ENCODE measurements at regions not wholly inside any gene's neighbourhood (a gene's known extent, or its start where the extent isn't known, plus 50 kb on each side); places are given as distances from the start of the nearest gene placed in this dataset.
A peak's percentile ranks its signal among the peaks of the same experiment; 100 is the strongest.

DNA sequence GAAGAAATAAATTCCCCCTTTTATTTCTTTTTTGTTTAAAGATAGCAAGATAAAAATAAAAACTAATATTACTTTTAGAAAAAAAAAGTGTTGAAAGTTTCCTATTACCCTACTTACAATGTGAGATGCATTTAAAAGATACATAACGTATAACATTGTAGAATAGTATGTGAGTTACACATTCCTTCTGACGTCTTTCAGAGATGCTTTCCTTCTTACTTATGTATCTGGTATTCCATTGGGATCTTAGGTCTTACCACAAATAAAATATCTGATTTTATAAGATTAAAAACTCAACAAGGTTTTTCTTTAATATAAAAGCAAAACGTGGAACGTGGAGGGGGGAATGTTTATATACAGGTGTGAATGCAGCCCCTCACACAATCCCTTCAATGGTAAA is 147.2 kb upstream of the ETS2 start:
- DNase-seq = no peak
- TF ChIP-seq POLR2A (IDR thresholded peaks at IDR 0.05; ENCODE audit: low read length) (no peak), GATA1 (IDR thresholded peaks at IDR 0.05; ENCODE audit: low read depth, low read length) (no peak)

DNA sequence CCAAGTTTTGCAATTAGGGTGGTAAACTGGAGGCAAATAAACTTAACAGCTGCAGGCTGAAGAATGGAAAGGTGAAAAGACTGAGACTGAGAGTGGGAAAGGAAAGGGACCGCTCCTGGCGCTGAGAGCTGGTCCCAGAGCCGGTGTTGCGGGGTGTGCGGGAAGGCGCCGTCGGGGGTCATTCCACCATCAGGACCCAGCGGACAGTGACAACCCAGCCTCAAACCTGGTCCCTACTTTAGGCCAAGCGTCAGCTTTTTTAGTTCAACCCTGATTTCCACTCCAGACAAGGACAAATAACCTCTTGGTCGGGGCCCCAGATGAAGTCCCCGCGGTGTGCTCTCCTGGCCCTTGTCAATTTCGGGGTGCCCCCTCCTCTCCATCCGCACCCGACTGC is 145.8 kb upstream of the ETS2 start:
- no peak for DNase-seq
- TF ChIP-seq POLR2A (IDR thresholded peaks at IDR 0.05; ENCODE audit: low read length) (no peak), GATA1 (IDR thresholded peaks at IDR 0.05; ENCODE audit: low read depth, low read length) (no peak)

- no peak for TF ChIP-seq POLR2A (IDR thresholded peaks at IDR 0.05; ENCODE audit: low read length)
- no peak for TF ChIP-seq GATA1 (IDR thresholded peaks at IDR 0.05; ENCODE audit: low read depth, low read length)
- peak in 1 of 2 experiments; percentile 10 for DNase-seq
Measured at GRCh38 chr21:38660333-38661196, 145.2 kb upstream of the ETS2 start.

GRCh38 chr21:38661197-38661871 is 144.4 kb upstream of the ETS2 start:
- no peak for TF ChIP-seq GATA1 (IDR thresholded peaks at IDR 0.05; ENCODE audit: low read depth, low read length)
- DNase-seq = peak in 1 of 2 experiments; percentile 6

DNA sequence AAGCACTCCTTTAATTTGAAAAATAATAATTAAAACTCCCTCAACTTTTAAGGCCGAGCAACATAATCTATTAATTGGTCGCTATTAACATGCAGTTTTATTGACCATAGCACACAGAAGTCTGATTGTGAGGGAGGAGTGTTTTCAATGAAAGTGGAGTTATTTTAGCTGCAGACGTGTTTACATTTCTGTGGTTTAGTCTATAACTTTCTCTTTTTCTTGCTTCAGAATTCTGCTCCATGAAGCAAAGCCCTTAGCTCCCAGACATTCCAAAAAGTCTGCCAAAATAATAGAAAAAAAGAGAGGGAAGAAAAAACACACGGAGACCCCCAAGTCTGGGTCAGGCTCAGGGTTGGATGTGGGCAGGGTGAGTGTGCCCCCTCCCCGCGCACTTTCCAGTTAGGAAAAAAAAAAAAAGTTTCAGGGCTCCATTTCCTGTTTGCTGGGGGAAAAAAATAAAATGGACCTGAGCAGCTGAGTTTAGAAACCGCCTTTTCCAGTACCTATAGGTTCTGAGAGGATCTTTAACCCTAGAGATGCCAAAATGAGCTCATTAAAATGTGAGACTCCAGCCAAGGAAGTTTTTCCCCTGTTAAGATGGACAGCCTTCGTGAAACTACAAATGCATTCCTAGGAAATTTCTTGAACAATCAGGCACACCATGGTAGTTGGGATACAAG is 143.7 kb upstream of the ETS2 start:
- DNase-seq = no peak
- no peak for TF ChIP-seq GATA1 (IDR thresholded peaks at IDR 0.05; ENCODE audit: low read depth, low read length)
- no peak for TF ChIP-seq POLR2A (IDR thresholded peaks at IDR 0.05; ENCODE audit: low read length)

- TF ChIP-seq GATA1 (IDR thresholded peaks at IDR 0.05; ENCODE audit: low read depth, low read length) (no peak), POLR2A (IDR thresholded peaks at IDR 0.05; ENCODE audit: low read length) (no peak)
- no peak for DNase-seq
Measured at GRCh38 chr21:38663282-38663681, 142.4 kb upstream of the ETS2 start.

DNA sequence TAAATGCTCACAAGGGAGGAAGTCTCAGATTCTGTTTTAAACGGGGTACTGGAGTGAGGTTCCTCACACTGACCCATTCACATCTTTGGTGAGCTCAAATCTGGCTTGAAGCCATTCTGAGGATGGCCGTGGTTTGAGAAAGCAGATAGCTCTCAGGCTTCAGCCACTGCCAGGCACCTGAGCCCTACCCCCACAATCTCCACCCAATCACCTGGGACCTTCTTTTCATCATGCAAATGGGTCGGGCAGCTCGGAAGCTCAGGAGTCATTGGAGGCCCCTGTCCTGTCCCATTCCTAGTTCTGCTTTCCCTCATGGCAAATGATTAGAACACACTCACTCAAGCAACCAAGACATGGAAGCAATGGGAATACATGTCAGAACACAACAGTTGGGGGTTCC is 141.4 kb upstream of the ETS2 start:
- TF ChIP-seq GATA1 (IDR thresholded peaks at IDR 0.05; ENCODE audit: low read depth, low read length) (no peak), POLR2A (IDR thresholded peaks at IDR 0.05; ENCODE audit: low read length) (no peak)
- DNase-seq = no peak

GRCh38 chr21:38664841-38665240 is 140.9 kb upstream of the ETS2 start:
- no peak for DNase-seq

DNA sequence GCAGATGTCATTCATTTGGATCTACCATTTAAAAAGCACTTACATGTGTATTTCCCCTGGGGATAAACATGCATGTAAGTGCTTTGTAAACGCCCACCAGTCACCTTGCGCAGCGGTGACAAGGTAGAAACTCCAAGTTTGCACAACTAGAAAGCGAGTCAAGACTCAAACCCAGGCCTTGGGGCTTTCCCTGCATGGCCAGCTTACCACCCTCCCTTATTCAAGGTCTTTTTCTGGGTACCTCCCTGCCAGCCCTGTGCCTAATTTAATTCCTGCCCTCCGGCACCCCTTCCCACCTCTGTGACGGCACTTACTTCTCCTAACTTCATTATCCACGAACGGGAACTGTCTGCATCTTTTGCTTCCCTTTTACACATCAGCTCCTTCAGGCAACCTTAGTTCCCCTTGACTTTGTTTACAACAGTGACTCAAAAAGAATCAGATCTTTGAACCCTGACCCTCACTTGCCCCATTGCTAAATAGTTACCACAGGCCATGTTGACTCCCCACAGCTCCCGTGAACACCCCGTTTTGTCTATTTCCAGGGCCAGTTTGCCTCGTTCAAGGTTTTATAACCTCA is 138.3 kb upstream of the ETS2 start:
- TF ChIP-seq GATA1 (IDR thresholded peaks at IDR 0.05; ENCODE audit: low read depth, low read length) (no peak), POLR2A (IDR thresholded peaks at IDR 0.05; ENCODE audit: low read length) (no peak)
- DNase-seq = no peak

More at GRCh38 chr21:38664841-38665240, 140.9 kb upstream of the ETS2 start:
- no peak for TF ChIP-seq POLR2A (IDR thresholded peaks at IDR 0.05; ENCODE audit: low read length)
- no peak for TF ChIP-seq GATA1 (IDR thresholded peaks at IDR 0.05; ENCODE audit: low read depth, low read length)

GRCh38 chr21:38668067-38668466 is 137.7 kb upstream of the ETS2 start:
- TF ChIP-seq GATA1 (IDR thresholded peaks at IDR 0.05; ENCODE audit: low read depth, low read length) = no peak
- TF ChIP-seq POLR2A (IDR thresholded peaks at IDR 0.05; ENCODE audit: low read length) = no peak
- DNase-seq = no peak

GRCh38 chr21:38668541-38668940 is 137.2 kb upstream of the ETS2 start:
- DNase-seq = no peak
- TF ChIP-seq POLR2A (IDR thresholded peaks at IDR 0.05; ENCODE audit: low read length) (no peak), GATA1 (IDR thresholded peaks at IDR 0.05; ENCODE audit: low read depth, low read length) (no peak)

GRCh38 chr21:38669186-38669585 is 136.5 kb upstream of the ETS2 start:
- no peak for TF ChIP-seq GATA1 (IDR thresholded peaks at IDR 0.05; ENCODE audit: low read depth, low read length)
- TF ChIP-seq POLR2A (IDR thresholded peaks at IDR 0.05; ENCODE audit: low read length) = no peak
- peak; percentile 9 to 16 for DNase-seq

- DNase-seq = no peak
- no peak for TF ChIP-seq GATA1 (IDR thresholded peaks at IDR 0.05; ENCODE audit: low read depth, low read length)
- no peak for TF ChIP-seq POLR2A (IDR thresholded peaks at IDR 0.05; ENCODE audit: low read length)
Measured at GRCh38 chr21:38670861-38671260, 134.9 kb upstream of the ETS2 start.

DNA sequence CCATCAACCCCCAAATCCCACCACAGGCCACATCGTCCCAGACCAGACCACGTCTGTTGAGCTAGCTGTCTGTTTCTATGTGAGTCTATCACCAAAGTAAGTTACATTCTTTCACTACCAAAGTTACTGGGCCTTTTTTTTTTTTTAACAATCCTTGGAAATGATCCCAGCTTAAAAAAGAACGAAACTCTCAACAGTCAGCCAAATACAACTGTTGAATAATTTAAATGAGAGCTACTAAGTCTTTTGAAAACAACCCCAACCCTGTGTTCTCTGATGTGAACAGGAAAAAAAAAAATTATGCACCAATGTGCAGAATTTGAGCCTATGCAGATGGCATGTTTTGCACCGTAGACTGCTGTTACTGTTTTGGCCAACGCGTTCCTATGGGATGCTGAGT is 134.0 kb upstream of the ETS2 start:
- TF ChIP-seq GATA1 (IDR thresholded peaks at IDR 0.05; ENCODE audit: low read depth, low read length) (no peak), POLR2A (IDR thresholded peaks at IDR 0.05; ENCODE audit: low read length) (no peak)
- no peak for DNase-seq
